GM19035 (cell line): ENCODE measurements at regions not wholly inside any gene's neighbourhood (a gene's known extent, or its start where the extent isn't known, plus 50 kb on each side); places are given as distances from the start of the nearest gene placed in this dataset.

Source experiments
- ATAC-seq: cut with Tn5 transposase; IDR thresholded peaks from one replicate; pipeline ENCODE4 v1.9.1; 2021; ENCODE audit not compliant: unreplicated experiment

DNA sequence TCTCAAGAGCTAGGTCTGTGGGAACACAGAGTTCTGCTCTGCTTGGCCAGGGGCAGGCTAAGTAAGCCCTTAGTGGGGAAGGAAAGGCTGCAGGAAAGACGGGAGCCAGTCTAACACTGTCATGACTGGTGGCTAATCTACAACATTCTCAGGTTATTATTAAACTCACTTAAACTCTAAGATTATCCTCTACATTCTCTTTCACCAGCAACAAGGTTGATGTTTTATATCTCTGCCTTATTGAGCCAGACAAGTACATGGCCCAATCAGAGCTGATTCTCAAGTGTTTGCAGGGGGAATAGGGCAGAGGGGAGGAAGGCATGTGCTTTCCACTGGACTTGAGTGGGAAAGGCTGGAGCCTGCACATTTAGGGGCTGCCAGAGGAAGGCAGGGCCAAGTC is 50.9 kb upstream of the FAM241A start:
- ATAC-seq: no peak
